HCT116 (cell line): ENCODE measurements at regions not wholly inside any gene's neighbourhood (a gene's known extent, or its start where the extent isn't known, plus 50 kb on each side); places are given as distances from the start of the nearest gene placed in this dataset.

ENCODE experiments used
- ATAC-seq: fragments of 200-7000 bp; cut with Tn5 transposase; 2 replicates; pipeline ENCODE4 v1.9.1; 2020; ENCODE audit warnings: mild to moderate bottlenecking, moderate library complexity
- BruUV-seq: library from RNA; stranded (reverse); fragments of 400-500 nt; replicated peaks from 2 replicates; lab custom pipeline; 2021; lab: Mats Ljungman, UMichigan
- CTCF ChIA-PET: fragments of 300-600 bp; sonication (Branson Sonifier 250); formaldehyde crosslinking; loops from one replicate; lab custom pipeline; 2021; ENCODE audit warnings: antibody characterized with exemption; lab: Charles Lee
- POLR2A ChIA-PET: fragments of 300-600, 350-600 bp; sonication (Branson Sonifier 250); formaldehyde crosslinking; loops from one replicate; lab custom pipeline; 2021; ENCODE audit warnings: antibody characterized with exemption; lab: Charles Lee
- RAD21 ChIA-PET, 2 experiments: fragments of 300-600 bp; sonication (Branson Sonifier 250); formaldehyde crosslinking; loops; one replicate each; lab custom pipeline; 2023; ENCODE audit warnings: low total read pairs in 2 of 2; ENCODE audit not compliant: uncharacterized antibody in 2 of 2, unreplicated experiment in 2 of 2, low non-redundant PET in 1 of 2; lab: Charles Lee
- DNase-seq: peaks from one replicate; pipeline ENCODE4 v3.0.0-alpha.2; 2010; ENCODE audit warnings: low read depth, low spot score
- H2AFZ ChIP-seq: fragments of 200-600 bp; shearing (Covaris generic), sonication (generic); 2 replicates; pipeline ENCODE4 v1.6.1; 2017; ENCODE audit warnings: low read depth, mixed run types, mixed read lengths, antibody characterized with exemption, low read length; ENCODE audit not compliant: poor library complexity, severe bottlenecking
- H3K27ac ChIP-seq: 2 replicates; pipeline ENCODE4 v1.5.1; 2012; ENCODE audit warnings: low read depth, low read length
- H3K27me3 ChIP-seq: fragments of 200-600 bp; sonication (generic); 2 replicates; pipeline ENCODE4 v1.6.1; 2016; ENCODE audit warnings: mixed run types, low read length, mixed read lengths; ENCODE audit not compliant: insufficient read depth
- H3K36me3 ChIP-seq, 2 experiments: fragments of 200-500 bp in 1 of 2; fragments of 200-600 bp in 1 of 2; sonication (Bioruptor generic) in 1 of 2; sonication (generic) in 1 of 2; 2 replicates each; pipeline versions ENCODE4 v1.5.1 to v1.6.1; 2014 to 2016; ENCODE audit warnings: low read length in 2 of 2, inconsistent platforms in 1 of 2, mixed read lengths in 1 of 2, mixed run types in 1 of 2; ENCODE audit not compliant: insufficient read depth in 2 of 2, control insufficient read depth in 1 of 2
- H3K4me1 ChIP-seq, 2 experiments: fragments of 200-600 bp in 1 of 2; sonication (generic) in 1 of 2; 2 replicates each; pipeline versions ENCODE4 v1.5.1 to v1.6.1; 2012 to 2017; ENCODE audit warnings: low read length in 2 of 2, inconsistent platforms in 1 of 2, mild to moderate bottlenecking in 1 of 2, mixed read lengths in 1 of 2, mixed run types in 1 of 2, moderate library complexity in 1 of 2; ENCODE audit not compliant: insufficient read depth in 2 of 2, control insufficient read depth in 1 of 2
- H3K4me2 ChIP-seq: fragments of 200-600 bp; sonication (generic); 2 replicates; pipeline ENCODE4 v1.6.1; 2017; ENCODE audit warnings: mixed run types, low read length, mixed read lengths
- H3K4me3 ChIP-seq, 2 experiments: fragments of 200-600 bp in 1 of 2; sonication (generic) in 1 of 2; replicated peaks in 1 of 2; 2 replicates each; pipeline ENCODE4 v1.5.1; 2011 to 2016; ENCODE audit warnings: low read length in 2 of 2, control low read depth in 1 of 2, low read depth in 1 of 2, mild to moderate bottlenecking in 1 of 2, mixed read lengths in 1 of 2, mixed run types in 1 of 2
- H3K79me2 ChIP-seq: fragments of 200-600 bp; sonication (generic); 2 replicates; pipeline ENCODE4 v1.6.1; 2017; ENCODE audit warnings: mild to moderate bottlenecking, mixed run types, low read length, moderate library complexity, mixed read lengths; ENCODE audit not compliant: insufficient read depth
- H3K9ac ChIP-seq: fragments of 200-600 bp; sonication (generic); 2 replicates; pipeline ENCODE4 v1.6.1; 2016; ENCODE audit warnings: low read length, mixed read lengths
- H3K9me2 ChIP-seq: fragments of 200-600 bp; sonication (generic), shearing (Covaris generic); 2 replicates; pipeline ENCODE4 v1.6.1; 2017; ENCODE audit warnings: mixed run types, mild to moderate bottlenecking, moderate library complexity; ENCODE audit not compliant: insufficient read depth
- H3K9me3 ChIP-seq, 2 experiments: fragments of 200-500 bp in 1 of 2; fragments of 200-600 bp in 1 of 2; sonication (Bioruptor generic) in 1 of 2; sonication (generic) in 1 of 2; 2 replicates each; pipeline ENCODE4 v1.6.1; 2014 to 2017; ENCODE audit warnings: low read length in 2 of 2, mixed read lengths in 2 of 2, inconsistent platforms in 1 of 2, low read depth in 1 of 2, mild to moderate bottlenecking in 1 of 2, mixed run types in 1 of 2, moderate library complexity in 1 of 2; ENCODE audit not compliant: control insufficient read depth in 1 of 2, insufficient read depth in 1 of 2
- H4K20me1 ChIP-seq: fragments of 200-600 bp; sonication (generic), shearing (Covaris generic); 2 replicates; pipeline ENCODE4 v1.6.1; 2017; ENCODE audit warnings: mixed run types, mild to moderate bottlenecking, moderate library complexity; ENCODE audit not compliant: insufficient read depth
- CBX3 ChIP-seq: IDR thresholded peaks from 2 replicates; pipeline ENCODE4 v1.6.1; 2012; ENCODE audit warnings: low read depth
- EZH2 ChIP-seq: fragments of 200-600 bp; sonication (generic); IDR thresholded peaks from 2 replicates; pipeline ENCODE4 v1.6.1; 2017; ENCODE audit warnings: antibody characterized with exemption, mixed run types
- EZH2phosphoT487 ChIP-seq: fragments of 200-600 bp; IDR thresholded peaks from 2 replicates; pipeline ENCODE4 v1.6.1; 2018; ENCODE audit warnings: antibody characterized with exemption, borderline replicate concordance
- FOSL1 ChIP-seq: IDR thresholded peaks from 2 replicates; pipeline ENCODE4 v1.6.1; 2012; ENCODE audit warnings: low read depth
- POLR2AphosphoS5 ChIP-seq: IDR thresholded peaks from 2 replicates; pipeline ENCODE4 v1.6.1; 2011; ENCODE audit warnings: mild to moderate bottlenecking, low read depth, low read length, moderate library complexity
- SP1 ChIP-seq: IDR thresholded peaks from 2 replicates; pipeline ENCODE4 v1.6.1; 2012; ENCODE audit warnings: low read depth
- SRF ChIP-seq: IDR thresholded peaks from 2 replicates; pipeline ENCODE4 v1.6.1; 2012; ENCODE audit warnings: low read depth
- TCF7L2 ChIP-seq: IDR thresholded peaks from 2 replicates; pipeline ENCODE4 v1.7.0; 2011; ENCODE audit warnings: borderline replicate concordance, inconsistent platforms; ENCODE audit not compliant: insufficient read depth, insufficient read length; ENCODE audit errors: extremely low read depth
- ZNF274 ChIP-seq: fragments of 200-500 bp; sonication (Bioruptor generic); IDR thresholded peaks from 2 replicates; pipeline ENCODE4 v1.6.1; 2014; ENCODE audit warnings: mild to moderate bottlenecking, low read depth, low read length, inconsistent platforms
- intact Hi-C: fragments of 100-400 bp; cut with micrococcal nuclease; formaldehyde crosslinking; loops from 2 replicates; pipeline ENCODE4 v1.10.0; 2022
- TF ChIP-seq, protein P1 (sequence below): IDR thresholded peaks from 2 replicates; pipeline ENCODE4 v1.6.1; 2012; ENCODE audit warnings: low read depth
- TF ChIP-seq, protein P2 (sequence below), 3 experiments: fragments of 200-600 bp in 1 of 3; sonication (generic) in 1 of 3; IDR thresholded peaks in 2 of 3; conservative IDR thresholded peaks in 1 of 3; 2 replicates each; pipeline ENCODE4 v1.5.1; 2012 to 2017; ENCODE audit warnings: low read depth in 2 of 3, low read length in 2 of 3, antibody characterized with exemption in 1 of 3, borderline replicate concordance in 1 of 3, control low read depth in 1 of 3, mild to moderate bottlenecking in 1 of 3, mixed read lengths in 1 of 3, mixed run types in 1 of 3, moderate library complexity in 1 of 3; ENCODE audit not compliant: insufficient read depth in 1 of 3

DNA sequence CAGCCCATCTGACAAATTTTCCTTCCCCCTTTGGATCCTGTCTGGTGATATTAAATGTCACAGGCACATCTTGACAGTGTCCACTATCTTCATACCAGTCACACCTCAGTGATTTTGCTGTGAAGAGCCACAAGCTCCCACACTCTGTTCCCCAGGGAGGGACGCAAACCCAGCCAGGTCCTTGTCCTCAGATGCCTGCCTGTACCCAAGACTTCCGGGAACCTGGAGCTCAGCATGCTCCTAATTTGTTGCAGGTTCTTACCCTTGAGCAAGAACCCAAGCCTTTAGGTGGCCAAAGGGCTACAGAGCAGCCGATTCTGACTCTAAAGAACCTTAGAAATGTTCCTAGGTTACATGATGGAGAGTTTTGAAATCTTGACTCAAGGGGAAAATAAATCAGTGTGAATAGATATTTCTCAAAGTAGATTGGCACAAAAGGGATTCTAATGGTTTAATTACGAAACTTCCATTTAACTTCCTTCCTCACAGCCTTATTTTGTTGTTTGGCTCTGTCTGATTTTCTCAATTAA is 66.2 kb upstream of the MTHFD1L start:
- H3K27me3 ChIP-seq, result no peaks in the 10 kb centered on the region
- CTCF ChIA-PET, result no interaction called here
- H3K9me2 ChIP-seq, result no peaks in the 10 kb centered on the region
- H3K4me3 ChIP-seq, result no peak overlapping the region
- no peak overlapping the region for H3K9ac ChIP-seq
- H3K4me1 ChIP-seq, result no peaks in the 10 kb centered on the region
- DNase-seq, result no peak
- H3K79me2 ChIP-seq, result no peaks in the 10 kb centered on the region
- RAD21 ChIA-PET, result no interaction called here
- no peaks in the 10 kb centered on the region for H4K20me1 ChIP-seq
- H3K36me3 ChIP-seq, result no peaks in the 10 kb centered on the region
- H3K9me3 ChIP-seq, result no peaks in the 10 kb centered on the region
- no peak overlapping the region for H3K4me2 ChIP-seq
- no peak for ATAC-seq
- no TSS peak for BruUV-seq
- H2AFZ ChIP-seq, result no peak overlapping the region
- TF ChIP-seq ZNF274, result no peak
- no peak for TF ChIP-seq CBX3
- no peak overlapping the region for H3K27ac ChIP-seq
- intact Hi-C loops, result no loop called here
- POLR2A ChIA-PET, result no interaction called here

DNA sequence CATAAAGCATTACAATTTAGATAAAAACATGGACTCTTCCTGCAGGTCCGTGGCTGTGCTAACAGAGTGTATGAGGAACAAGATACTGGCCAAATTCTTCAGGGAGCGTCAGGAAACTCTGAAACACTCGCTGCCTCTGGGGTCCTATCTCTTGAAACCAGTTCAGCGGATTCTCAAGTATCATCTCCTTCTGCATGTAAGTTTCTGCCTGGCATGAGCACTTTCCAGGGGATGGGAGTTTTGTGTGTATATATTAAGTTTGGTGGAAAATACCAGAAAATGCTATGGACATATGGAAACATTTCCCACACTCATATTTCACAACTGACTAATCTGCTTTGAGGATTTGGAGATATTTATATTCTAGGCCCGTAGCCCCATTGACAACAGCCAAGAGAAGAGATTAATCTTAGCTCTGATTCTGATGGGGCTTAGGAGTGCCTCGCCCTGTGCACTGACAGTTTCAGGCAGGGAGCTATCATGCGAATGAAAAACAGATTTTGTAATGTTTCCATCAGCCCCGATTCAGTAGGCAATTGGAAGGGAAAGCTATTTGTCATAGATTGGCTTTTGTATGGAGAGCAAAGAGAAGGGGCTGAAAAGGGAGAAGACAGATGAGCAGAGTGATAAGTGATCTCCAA is 64.7 kb upstream of the MTHFD1L start:
- ATAC-seq (no peak), DNase-seq (no peak)
- Histone ChIP-seq H3K4me3 (no peak overlapping the region), H3K79me2 (no peaks in the 10 kb centered on the region), H3K36me3 (no peaks in the 10 kb centered on the region), H2AFZ (no peak overlapping the region), H3K9ac (no peak overlapping the region), H3K4me2 (no peak overlapping the region), H3K4me1 (no peaks in the 10 kb centered on the region), H3K9me2 (no peaks in the 10 kb centered on the region), H3K27ac (no peak overlapping the region), H4K20me1 (no peaks in the 10 kb centered on the region), H3K9me3 (no peaks in the 10 kb centered on the region), H3K27me3 (no peaks in the 10 kb centered on the region)
- CTCF ChIA-PET, result no interaction called here
- RAD21 ChIA-PET, result no interaction called here
- intact Hi-C loops, result no loop called here
- BruUV-seq, result no TSS peak
- POLR2A ChIA-PET, result no interaction called here
- TF ChIP-seq EZH2 (no peak), CBX3 (no peak), SP1 (no peak), TCF7L2 (no peak), POLR2AphosphoS5 (no peak), FOSL1 (no peak), EZH2phosphoT487 (no peak), SRF (no peak)
- TF ChIP-seq, protein P1, sequence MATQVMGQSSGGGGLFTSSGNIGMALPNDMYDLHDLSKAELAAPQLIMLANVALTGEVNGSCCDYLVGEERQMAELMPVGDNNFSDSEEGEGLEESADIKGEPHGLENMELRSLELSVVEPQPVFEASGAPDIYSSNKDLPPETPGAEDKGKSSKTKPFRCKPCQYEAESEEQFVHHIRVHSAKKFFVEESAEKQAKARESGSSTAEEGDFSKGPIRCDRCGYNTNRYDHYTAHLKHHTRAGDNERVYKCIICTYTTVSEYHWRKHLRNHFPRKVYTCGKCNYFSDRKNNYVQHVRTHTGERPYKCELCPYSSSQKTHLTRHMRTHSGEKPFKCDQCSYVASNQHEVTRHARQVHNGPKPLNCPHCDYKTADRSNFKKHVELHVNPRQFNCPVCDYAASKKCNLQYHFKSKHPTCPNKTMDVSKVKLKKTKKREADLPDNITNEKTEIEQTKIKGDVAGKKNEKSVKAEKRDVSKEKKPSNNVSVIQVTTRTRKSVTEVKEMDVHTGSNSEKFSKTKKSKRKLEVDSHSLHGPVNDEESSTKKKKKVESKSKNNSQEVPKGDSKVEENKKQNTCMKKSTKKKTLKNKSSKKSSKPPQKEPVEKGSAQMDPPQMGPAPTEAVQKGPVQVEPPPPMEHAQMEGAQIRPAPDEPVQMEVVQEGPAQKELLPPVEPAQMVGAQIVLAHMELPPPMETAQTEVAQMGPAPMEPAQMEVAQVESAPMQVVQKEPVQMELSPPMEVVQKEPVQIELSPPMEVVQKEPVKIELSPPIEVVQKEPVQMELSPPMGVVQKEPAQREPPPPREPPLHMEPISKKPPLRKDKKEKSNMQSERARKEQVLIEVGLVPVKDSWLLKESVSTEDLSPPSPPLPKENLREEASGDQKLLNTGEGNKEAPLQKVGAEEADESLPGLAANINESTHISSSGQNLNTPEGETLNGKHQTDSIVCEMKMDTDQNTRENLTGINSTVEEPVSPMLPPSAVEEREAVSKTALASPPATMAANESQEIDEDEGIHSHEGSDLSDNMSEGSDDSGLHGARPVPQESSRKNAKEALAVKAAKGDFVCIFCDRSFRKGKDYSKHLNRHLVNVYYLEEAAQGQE, result no peak
- TF ChIP-seq, protein P2, sequence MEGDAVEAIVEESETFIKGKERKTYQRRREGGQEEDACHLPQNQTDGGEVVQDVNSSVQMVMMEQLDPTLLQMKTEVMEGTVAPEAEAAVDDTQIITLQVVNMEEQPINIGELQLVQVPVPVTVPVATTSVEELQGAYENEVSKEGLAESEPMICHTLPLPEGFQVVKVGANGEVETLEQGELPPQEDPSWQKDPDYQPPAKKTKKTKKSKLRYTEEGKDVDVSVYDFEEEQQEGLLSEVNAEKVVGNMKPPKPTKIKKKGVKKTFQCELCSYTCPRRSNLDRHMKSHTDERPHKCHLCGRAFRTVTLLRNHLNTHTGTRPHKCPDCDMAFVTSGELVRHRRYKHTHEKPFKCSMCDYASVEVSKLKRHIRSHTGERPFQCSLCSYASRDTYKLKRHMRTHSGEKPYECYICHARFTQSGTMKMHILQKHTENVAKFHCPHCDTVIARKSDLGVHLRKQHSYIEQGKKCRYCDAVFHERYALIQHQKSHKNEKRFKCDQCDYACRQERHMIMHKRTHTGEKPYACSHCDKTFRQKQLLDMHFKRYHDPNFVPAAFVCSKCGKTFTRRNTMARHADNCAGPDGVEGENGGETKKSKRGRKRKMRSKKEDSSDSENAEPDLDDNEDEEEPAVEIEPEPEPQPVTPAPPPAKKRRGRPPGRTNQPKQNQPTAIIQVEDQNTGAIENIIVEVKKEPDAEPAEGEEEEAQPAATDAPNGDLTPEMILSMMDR (IDR thresholded peaks at IDR 0.05 in 2 of 3, conservative IDR thresholded peaks at IDR 0.05 in 1 of 3; ENCODE audit: borderline replicate concordance in 1 of 3, insufficient read depth in 1 of 3, low read depth in 2 of 3, low read length in 2 of 3), result no peak
